H1 (cell line): ENCODE measurements at regions not wholly inside any gene's neighbourhood (a gene's known extent, or its start where the extent isn't known, plus 50 kb on each side); places are given as distances from the start of the nearest gene placed in this dataset.

Source experiments
- CTCF ChIA-PET: fragments of 300-600 bp; sonication (Branson Sonifier 250); formaldehyde crosslinking; loops from one replicate; lab custom pipeline; 2021; ENCODE audit not compliant: partially characterized antibody; lab: Charles Lee
- POLR2A ChIA-PET: fragments of 300-600 bp; sonication (Branson Sonifier 250); formaldehyde crosslinking; loops from one replicate; lab custom pipeline; 2021; ENCODE audit warnings: inconsistent platforms; ENCODE audit not compliant: partially characterized antibody; lab: Charles Lee
- DNase-seq, 2 experiments: peaks; one replicate each; pipeline versions ENCODE4 v3.0.0 to v3.0.0-alpha.2; 2010 to 2022; ENCODE audit warnings: low spot score in 2 of 2, low read depth in 1 of 2, mixed read lengths in 1 of 2
- FAIRE-seq: peaks from 2 replicates; lab custom pipeline; 2011; peaks lifted over from hg19 to GRCh38; lab: Jason Lieb, UNC
- H2AFZ ChIP-seq: 2 replicates; pipeline ENCODE4 v1.8.1; 2012; ENCODE audit warnings: low read length, inconsistent platforms
- H2AK5ac ChIP-seq: 2 replicates; pipeline ENCODE4 v1.6.1; 2013; ENCODE audit warnings: low read depth, low read length
- H2BK120ac ChIP-seq: replicated peaks from 2 replicates; pipeline ENCODE3; 2013; ENCODE audit warnings: low read depth, low read length, inconsistent platforms
- H2BK12ac ChIP-seq: 2 replicates; pipeline ENCODE4 v1.6.1; 2013; ENCODE audit warnings: low read depth, low read length
- H2BK15ac ChIP-seq: 2 replicates; pipeline ENCODE4 v1.6.1; 2013; ENCODE audit warnings: low read length
- H2BK20ac ChIP-seq: 2 replicates; pipeline ENCODE4 v1.6.1; 2013; ENCODE audit warnings: low read length
- H2BK5ac ChIP-seq: 2 replicates; pipeline ENCODE4 v1.6.1; 2013; ENCODE audit warnings: low read depth, low read length
- H3K14ac ChIP-seq: 2 replicates; pipeline ENCODE4 v1.6.1; 2013; ENCODE audit warnings: inconsistent platforms; ENCODE audit not compliant: insufficient read length
- H3K18ac ChIP-seq: 2 replicates; pipeline ENCODE4 v1.6.1; 2013; ENCODE audit warnings: low read length; ENCODE audit errors: extremely low read depth
- H3K23ac ChIP-seq: 2 replicates; pipeline ENCODE4 v1.6.1; 2013; ENCODE audit warnings: inconsistent platforms; ENCODE audit not compliant: insufficient read length
- H3K23me2 ChIP-seq: 2 replicates; pipeline ENCODE4 v1.6.1; 2013; ENCODE audit warnings: low read depth, low read length
- H3K27ac ChIP-seq: 2 replicates; pipeline ENCODE4 v1.6.1; 2011; ENCODE audit warnings: low read depth, low read length, inconsistent platforms
- H3K27me3 ChIP-seq, 4 experiments: replicated peaks in 1 of 4; 1 replicate in 1 of 4; 2 replicates in 3 of 4; pipeline versions ENCODE4 v1.6.1 to v1.8.1; 2011 to 2013; ENCODE audit warnings: low read length in 3 of 4, mild to moderate bottlenecking in 3 of 4, inconsistent platforms in 2 of 4, mixed read lengths in 2 of 4, moderate library complexity in 1 of 4; ENCODE audit not compliant: control insufficient read depth in 3 of 4, insufficient read depth in 3 of 4; ENCODE audit errors: extremely low read depth in 1 of 4
- H3K36me3 ChIP-seq, 4 experiments: 2 replicates each; pipeline versions ENCODE4 v1.6.1 to v1.8.1; 2011 to 2013; ENCODE audit warnings: mild to moderate bottlenecking in 4 of 4, low read length in 3 of 4, moderate library complexity in 2 of 4, control low read depth in 1 of 4, inconsistent platforms in 1 of 4; ENCODE audit not compliant: insufficient read depth in 4 of 4, control insufficient read depth in 2 of 4
- H3K4ac ChIP-seq: replicated peaks from 2 replicates; pipeline ENCODE3; 2013; ENCODE audit warnings: low read length, low read depth, mixed read lengths, inconsistent platforms; ENCODE audit not compliant: insufficient read length
- H3K4me1 ChIP-seq, 4 experiments: replicated peaks in 1 of 4; 1 replicate in 1 of 4; 2 replicates in 3 of 4; pipeline versions ENCODE4 v1.6.1 to v1.8.1; 2011 to 2013; ENCODE audit warnings: low read length in 3 of 4, inconsistent platforms in 2 of 4, mixed read lengths in 1 of 4; ENCODE audit not compliant: insufficient read depth in 4 of 4, control insufficient read depth in 3 of 4
- H3K4me2 ChIP-seq, 2 experiments: 2 replicates each; pipeline versions ENCODE4 v1.6.1 to v1.8.1; 2011 to 2013; ENCODE audit warnings: low read depth in 2 of 2, low read length in 2 of 2, control low read depth in 1 of 2, inconsistent platforms in 1 of 2, mild to moderate bottlenecking in 1 of 2; ENCODE audit not compliant: insufficient read depth in 1 of 2
- H3K4me3 ChIP-seq, 4 experiments: fragments of 200-600, 300-600 bp in 1 of 4; sonication (generic), shearing (Covaris generic), sonication (Bioruptor Twin) in 1 of 4; 2 replicates each; pipeline versions ENCODE4 v1.5.1 to v1.8.1; 2011 to 2016; ENCODE audit warnings: low read length in 4 of 4, low read depth in 3 of 4, control low read depth in 2 of 4, inconsistent platforms in 2 of 4, mild to moderate bottlenecking in 2 of 4, mixed read lengths in 1 of 4, moderate library complexity in 1 of 4; ENCODE audit not compliant: insufficient read depth in 2 of 4; ENCODE audit errors: extremely low read depth in 1 of 4
- H3K56ac ChIP-seq: replicated peaks from 2 replicates; pipeline ENCODE3; 2013; ENCODE audit warnings: low read depth, mild to moderate bottlenecking, mixed read lengths, low read length, inconsistent platforms; ENCODE audit not compliant: insufficient read length
- H3K79me1 ChIP-seq: 2 replicates; pipeline ENCODE4 v1.6.1; 2013; ENCODE audit warnings: low read depth, low read length, control low read depth
- H3K79me2 ChIP-seq, 2 experiments: 2 replicates each; pipeline versions ENCODE4 v1.6.1 to v1.8.1; 2012 to 2013; ENCODE audit warnings: low read length in 2 of 2, mild to moderate bottlenecking in 2 of 2, inconsistent platforms in 1 of 2; ENCODE audit not compliant: insufficient read depth in 2 of 2, control insufficient read depth in 1 of 2
- H3K9ac ChIP-seq, 4 experiments: replicated peaks in 1 of 4; 1 replicate in 1 of 4; 2 replicates in 3 of 4; pipeline versions ENCODE4 v1.6.1 to v1.8.1; 2011 to 2013; ENCODE audit warnings: low read depth in 3 of 4, low read length in 3 of 4, control low read depth in 2 of 4, mild to moderate bottlenecking in 2 of 4, moderate library complexity in 2 of 4, inconsistent platforms in 1 of 4; ENCODE audit errors: extremely low read depth in 1 of 4
- H3K9me3 ChIP-seq, 2 experiments: 2 replicates each; pipeline versions ENCODE4 v1.6.1 to v1.8.1; 2012 to 2013; ENCODE audit warnings: mild to moderate bottlenecking in 2 of 2, moderate library complexity in 2 of 2, control low read depth in 1 of 2, inconsistent platforms in 1 of 2, low read depth in 1 of 2, low read length in 1 of 2, mixed read lengths in 1 of 2; ENCODE audit not compliant: insufficient read depth in 2 of 2
- H4K20me1 ChIP-seq, 2 experiments: replicated peaks in 1 of 2; 2 replicates each; pipeline versions ENCODE3 to v1.8.1; 2011 to 2013; ENCODE audit warnings: inconsistent platforms in 2 of 2, low read length in 2 of 2, mild to moderate bottlenecking in 1 of 2; ENCODE audit not compliant: insufficient read depth in 2 of 2, control insufficient read depth in 1 of 2
- H4K5ac ChIP-seq: 2 replicates; pipeline ENCODE4 v1.6.1; 2013; ENCODE audit warnings: low read length, low read depth, mixed read lengths, inconsistent platforms; ENCODE audit not compliant: insufficient read length
- H4K8ac ChIP-seq: 2 replicates; pipeline ENCODE4 v1.8.0; 2013; ENCODE audit warnings: mild to moderate bottlenecking, moderate library complexity, low read length, inconsistent platforms; ENCODE audit not compliant: insufficient read depth; ENCODE audit errors: extremely low read depth
- H4K91ac ChIP-seq: replicated peaks from 2 replicates; pipeline ENCODE3; 2013; ENCODE audit warnings: low read length, mixed read lengths, inconsistent platforms; ENCODE audit not compliant: insufficient read length
- ATF2 ChIP-seq: IDR thresholded peaks from 2 replicates; pipeline ENCODE4 v1.6.1; 2012; ENCODE audit warnings: low read length, inconsistent platforms
- CBX5 ChIP-seq: fragments of 300-800, 300-1000 bp; sonication (generic); IDR thresholded peaks from 2 replicates; pipeline ENCODE4 v1.7.1; 2016; ENCODE audit warnings: antibody characterized with exemption, low read length, low read depth
- CREB1 ChIP-seq: IDR thresholded peaks from 2 replicates; pipeline ENCODE4 v1.6.1; 2012; ENCODE audit warnings: inconsistent platforms
- CTBP2 ChIP-seq: IDR thresholded peaks from 2 replicates; pipeline ENCODE4 v1.7.0; 2011; ENCODE audit warnings: borderline replicate concordance, mild to moderate bottlenecking, moderate library complexity, mixed read lengths, low read length; ENCODE audit not compliant: insufficient read depth, insufficient read length
- FOSL1 ChIP-seq: IDR thresholded peaks from 2 replicates; pipeline ENCODE4 v1.6.1; 2011; ENCODE audit warnings: mild to moderate bottlenecking, low read depth, low read length, moderate library complexity; ENCODE audit not compliant: insufficient read depth
- RAD21 ChIP-seq, 2 experiments: IDR thresholded peaks in 1 of 2; conservative IDR thresholded peaks in 1 of 2; 2 replicates each; pipeline ENCODE4 v1.6.1; 2011; ENCODE audit warnings: low read depth in 2 of 2, low read length in 2 of 2, improper control_type of control experiment in 1 of 2, inconsistent platforms in 1 of 2, mild to moderate bottlenecking in 1 of 2, moderate library complexity in 1 of 2
- SRF ChIP-seq: IDR thresholded peaks from 2 replicates; pipeline ENCODE4 v1.6.1; 2011; ENCODE audit warnings: mild to moderate bottlenecking, low read depth, low read length, moderate library complexity
- TAF1 ChIP-seq: IDR thresholded peaks from 2 replicates; pipeline ENCODE4 v1.6.1; 2011; ENCODE audit warnings: mild to moderate bottlenecking, low read depth, low read length
- USF2 ChIP-seq: IDR thresholded peaks from 2 replicates; pipeline ENCODE4 v1.6.1; 2011; ENCODE audit warnings: low read length, improper control_type of control experiment
- WGBS, 2 experiments: shearing (Covaris generic) in 1 of 2; methylation state at CpG; one replicate each; pipeline versions ENCODE4 v1.1.6 to v1.1.7; 2013 to 2015; ENCODE audit warnings: low lambda C conversion rate in 2 of 2, mixed read lengths in 2 of 2, inconsistent platforms in 1 of 2, low coverage in 1 of 2, missing lambda C conversion rate in 1 of 2; ENCODE audit not compliant: insufficient replicate concordance in 2 of 2, insufficient coverage in 1 of 2, insufficient read length in 1 of 2; ENCODE audit errors: extremely low coverage in 1 of 2, missing lambda C conversion rate in 1 of 2; 5-methylcytosine and 5-hydroxymethylcytosine counted together
- TF ChIP-seq, protein P1 (sequence below): IDR thresholded peaks from 2 replicates; pipeline ENCODE4 v1.6.1; 2011; ENCODE audit warnings: low read depth, mild to moderate bottlenecking, low read length; ENCODE audit not compliant: insufficient read depth

- H3K4ac ChIP-seq: no peak overlapping the region
- no peak overlapping the region for H2BK12ac ChIP-seq
- POLR2A ChIA-PET: no interaction called here
- TF ChIP-seq RAD21 (IDR thresholded peaks at IDR 0.05 in 1 of 2, conservative IDR thresholded peaks at IDR 0.05 in 1 of 2; ENCODE audit: low read depth in 2 of 2, low read length in 2 of 2) (no peak), ATF2 (no peak), CTBP2 (no peak), CBX5 (no peak), TAF1 (no peak), FOSL1 (no peak), SRF (no peak), CREB1 (no peak), USF2 (no peak)
- TF ChIP-seq, protein P1, sequence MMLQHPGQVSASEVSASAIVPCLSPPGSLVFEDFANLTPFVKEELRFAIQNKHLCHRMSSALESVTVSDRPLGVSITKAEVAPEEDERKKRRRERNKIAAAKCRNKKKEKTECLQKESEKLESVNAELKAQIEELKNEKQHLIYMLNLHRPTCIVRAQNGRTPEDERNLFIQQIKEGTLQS: no peak
Measured at GRCh38 chr5:145118611-145119010, 716.5 kb downstream of the PRELID2 start.

More at GRCh38 chr5:145118611-145119010, 716.5 kb downstream of the PRELID2 start:
- Histone ChIP-seq H2BK15ac (no peak overlapping the region), H3K36me3 (no peaks in the 10 kb centered on the region), H3K4me2 (no peak overlapping the region), H3K27ac (no peak overlapping the region), H4K91ac (no peak overlapping the region), H3K9ac (no peak overlapping the region), H2BK20ac (no peak overlapping the region), H2BK5ac (no peak overlapping the region), H4K5ac (no peak overlapping the region), H3K9me3 (no peaks in the 10 kb centered on the region), H3K14ac (no peak overlapping the region), H4K8ac (no peak overlapping the region), H3K56ac (no peak overlapping the region), H2AK5ac (no peak overlapping the region), H3K4me3 (no peak overlapping the region), H2BK120ac (no peak overlapping the region), H3K18ac (no peak overlapping the region), H2AFZ (no peak overlapping the region), H3K23me2 (no peaks in the 10 kb centered on the region), H3K23ac (no peak overlapping the region), H3K27me3 (no peaks in the 10 kb centered on the region), H4K20me1 (no peaks in the 10 kb centered on the region), H3K79me1 (no peaks in the 10 kb centered on the region), H3K79me2 (no peaks in the 10 kb centered on the region), H3K4me1 (no peaks in the 10 kb centered on the region)
- CTCF ChIA-PET: no interaction called here
- 96% methylated on average over 2 of the region's 2 CpGs; no CpG with 5 or more reads in 1 of the 2 experiments for WGBS, 2 experiments
- FAIRE-seq: no peak
- DNase-seq: no peak
